ENCODE measurements at regions not wholly inside any gene's neighbourhood (a gene's known extent, or its start where the extent isn't known, plus 50 kb on each side); places are given as distances from the start of the nearest gene placed in this dataset.

DNA sequence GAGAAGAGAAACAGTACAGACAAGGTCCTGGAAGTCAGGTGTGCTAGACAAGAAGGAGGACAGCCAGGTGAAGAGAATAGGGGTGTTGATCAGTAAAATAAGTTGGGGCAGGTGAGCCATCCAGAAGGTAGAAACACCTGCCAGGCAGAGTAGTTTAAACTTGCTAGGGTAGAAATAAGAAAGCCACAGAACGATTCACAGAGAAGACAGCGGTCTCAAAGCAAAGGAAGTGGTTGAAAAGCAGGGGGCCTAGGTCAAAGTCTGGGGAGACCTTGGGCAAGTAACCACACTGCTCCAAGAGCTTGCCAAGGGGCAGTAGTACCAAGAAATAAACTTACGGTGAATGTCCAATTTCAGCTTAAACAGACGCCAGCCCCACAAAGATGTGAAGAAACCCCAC is 116.6 kb upstream of the PROX1 start:
- TF ChIP-seq, protein P1, sequence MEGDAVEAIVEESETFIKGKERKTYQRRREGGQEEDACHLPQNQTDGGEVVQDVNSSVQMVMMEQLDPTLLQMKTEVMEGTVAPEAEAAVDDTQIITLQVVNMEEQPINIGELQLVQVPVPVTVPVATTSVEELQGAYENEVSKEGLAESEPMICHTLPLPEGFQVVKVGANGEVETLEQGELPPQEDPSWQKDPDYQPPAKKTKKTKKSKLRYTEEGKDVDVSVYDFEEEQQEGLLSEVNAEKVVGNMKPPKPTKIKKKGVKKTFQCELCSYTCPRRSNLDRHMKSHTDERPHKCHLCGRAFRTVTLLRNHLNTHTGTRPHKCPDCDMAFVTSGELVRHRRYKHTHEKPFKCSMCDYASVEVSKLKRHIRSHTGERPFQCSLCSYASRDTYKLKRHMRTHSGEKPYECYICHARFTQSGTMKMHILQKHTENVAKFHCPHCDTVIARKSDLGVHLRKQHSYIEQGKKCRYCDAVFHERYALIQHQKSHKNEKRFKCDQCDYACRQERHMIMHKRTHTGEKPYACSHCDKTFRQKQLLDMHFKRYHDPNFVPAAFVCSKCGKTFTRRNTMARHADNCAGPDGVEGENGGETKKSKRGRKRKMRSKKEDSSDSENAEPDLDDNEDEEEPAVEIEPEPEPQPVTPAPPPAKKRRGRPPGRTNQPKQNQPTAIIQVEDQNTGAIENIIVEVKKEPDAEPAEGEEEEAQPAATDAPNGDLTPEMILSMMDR (IDR thresholded peaks at IDR 0.05 in 8 of 11, conservative IDR thresholded peaks at IDR 0.05 in 3 of 11): no peak
- no peak for TF ChIP-seq POLR2AphosphoS5 (IDR thresholded peaks at IDR 0.05)
